Endothelial cell of umbilical vein (primary cell): ENCODE measurements at regions not wholly inside any gene's neighbourhood (a gene's known extent, or its start where the extent isn't known, plus 50 kb on each side); places are given as distances from the start of the nearest gene placed in this dataset.

ENCODE experiments used
- BruUV-seq: library from RNA; stranded (reverse); fragments of 400-500 nt; replicated peaks from 2 replicates; lab custom pipeline; 2021; lab: Mats Ljungman, UMichigan
- CTCF ChIA-PET: fragments of 300-600, 350-600 bp; sonication (Branson Sonifier 250); formaldehyde crosslinking; loops from one replicate; lab custom pipeline; 2021; ENCODE audit warnings: antibody characterized with exemption, inconsistent platforms; lab: Charles Lee
- POLR2A ChIA-PET: fragments of 300-600, 350-600 bp; sonication (Branson Sonifier 250); formaldehyde crosslinking; loops from one replicate; lab custom pipeline; 2021; ENCODE audit warnings: antibody characterized with exemption, inconsistent platforms; lab: Charles Lee
- DNase-seq: peaks from one replicate; pipeline ENCODE4 v3.0.0-alpha.2; 2011; ENCODE audit warnings: low read depth, low spot score
- FAIRE-seq: peaks from 2 replicates; lab custom pipeline; 2011; peaks lifted over from hg19 to GRCh38; lab: Jason Lieb, UNC
- H2AFZ ChIP-seq: 2 replicates; pipeline ENCODE4 v1.6.0; 2012; ENCODE audit warnings: low read depth, low read length, control low read depth, inconsistent platforms
- H3K27ac ChIP-seq: 2 replicates; pipeline ENCODE4 v1.5.1; 2011; ENCODE audit warnings: low read depth, mild to moderate bottlenecking, control low read depth, low read length, moderate library complexity; ENCODE audit not compliant: insufficient read depth
- H3K27me3 ChIP-seq, 2 experiments: 2 replicates each; pipeline versions ENCODE4 v1.6.0 to v1.6.1; 2011; ENCODE audit warnings: low read length in 2 of 2, mixed read lengths in 1 of 2; ENCODE audit not compliant: control insufficient read depth in 2 of 2, insufficient read depth in 2 of 2
- H3K36me3 ChIP-seq, 2 experiments: 2 replicates in 1 of 2; 3 replicates in 1 of 2; pipeline ENCODE4 v1.5.1; 2011; ENCODE audit warnings: low read length in 2 of 2, mild to moderate bottlenecking in 1 of 2, moderate library complexity in 1 of 2; ENCODE audit not compliant: control insufficient read depth in 2 of 2, insufficient read depth in 2 of 2; ENCODE audit errors: extremely low read depth in 1 of 2
- H3K4me1 ChIP-seq: 3 replicates; pipeline ENCODE4 v1.5.1; 2011; ENCODE audit warnings: mild to moderate bottlenecking, low read length; ENCODE audit not compliant: control insufficient read depth, insufficient read depth; ENCODE audit errors: extremely low read depth
- H3K4me2 ChIP-seq: 2 replicates; pipeline ENCODE4 v1.6.1; 2011; ENCODE audit warnings: low read length, control low read depth, mixed read lengths; ENCODE audit not compliant: insufficient read depth
- H3K4me3 ChIP-seq, 3 experiments: fragments of 200-600 bp in 1 of 3; sonication (generic), shearing (Covaris generic) in 1 of 3; replicated peaks in 1 of 3; 2 replicates each; pipeline ENCODE4 v1.5.1; 2011 to 2016; ENCODE audit warnings: control low read depth in 3 of 3, low read length in 3 of 3, mild to moderate bottlenecking in 2 of 3, inconsistent platforms in 1 of 3, low read depth in 1 of 3, moderate library complexity in 1 of 3; ENCODE audit not compliant: insufficient read depth in 1 of 3
- H3K79me2 ChIP-seq: 2 replicates; pipeline ENCODE4 v1.6.0; 2012; ENCODE audit warnings: low read length, inconsistent platforms; ENCODE audit not compliant: control insufficient read depth, insufficient read depth
- H3K9ac ChIP-seq: replicated peaks from 2 replicates; pipeline ENCODE3; 2011; ENCODE audit warnings: low read length, control low read depth; ENCODE audit not compliant: insufficient read depth; ENCODE audit errors: extremely low read depth
- H3K9me1 ChIP-seq: replicated peaks from 3 replicates; pipeline ENCODE4 v1.6.0; 2011; ENCODE audit warnings: mild to moderate bottlenecking, low read length; ENCODE audit not compliant: control insufficient read depth, insufficient read depth; ENCODE audit errors: extremely low read depth
- H3K9me3 ChIP-seq: replicated peaks from 2 replicates; pipeline ENCODE4 v1.5.1; 2012; ENCODE audit warnings: low read length, inconsistent platforms; ENCODE audit not compliant: control insufficient read depth, insufficient read depth
- H4K20me1 ChIP-seq: replicated peaks from 2 replicates; pipeline ENCODE3; 2011; ENCODE audit warnings: mild to moderate bottlenecking, low read length; ENCODE audit not compliant: control insufficient read depth, insufficient read depth; ENCODE audit errors: extremely low read depth
- EZH2 ChIP-seq: IDR thresholded peaks from 2 replicates; pipeline ENCODE4 v1.6.1; 2012; ENCODE audit warnings: borderline replicate concordance, low read depth, mild to moderate bottlenecking, moderate library complexity, low read length, inconsistent platforms; ENCODE audit not compliant: severe bottlenecking
- FOS ChIP-seq: IDR thresholded peaks from 2 replicates; pipeline ENCODE4 v1.6.1; 2011; ENCODE audit warnings: mild to moderate bottlenecking, low read length, moderate library complexity, borderline replicate concordance; ENCODE audit not compliant: insufficient read depth
- GATA2 ChIP-seq: IDR thresholded peaks from 2 replicates; pipeline ENCODE4 v1.7.0; 2011; ENCODE audit warnings: low read depth, mild to moderate bottlenecking, moderate library complexity, mixed read lengths, low read length; ENCODE audit not compliant: insufficient read length, insufficient read depth
- JUN ChIP-seq: IDR thresholded peaks from 2 replicates; pipeline ENCODE4 v1.6.1; 2011; ENCODE audit warnings: borderline replicate concordance, low read depth; ENCODE audit not compliant: insufficient read length, insufficient read depth
- MAX ChIP-seq: IDR thresholded peaks from 2 replicates; pipeline ENCODE4 v1.6.1; 2011; ENCODE audit not compliant: insufficient read depth, insufficient read length
- POLR2A ChIP-seq: IDR thresholded peaks from 2 replicates; pipeline ENCODE4 v1.6.1; 2012; ENCODE audit warnings: low read depth, mild to moderate bottlenecking, control low read depth, low read length
- POLR2AphosphoS5 ChIP-seq: IDR thresholded peaks from 2 replicates; pipeline ENCODE4 v1.6.1; 2012; ENCODE audit warnings: low read depth, mild to moderate bottlenecking, control low read depth, low read length, moderate library complexity; ENCODE audit not compliant: insufficient read depth
- dilution Hi-C: fragments of 300-500 bp; cut with MboI; formaldehyde crosslinking; loops from one replicate; pipeline ENCODE4 v1.15.0; 2019; ENCODE audit warnings: low sequenced_read_pairs; ENCODE audit not compliant: extremely low pct_ligation_motif_present
- intact Hi-C: fragments of 100-400 bp; cut with micrococcal nuclease; formaldehyde crosslinking; loops from one replicate; pipeline ENCODE4 v1.10.0; 2022
- TF ChIP-seq, protein P1 (sequence below), 2 donors: IDR thresholded peaks; 1 replicate in 1 of 2; 2 replicates in 1 of 2; pipeline ENCODE4 v1.5.1; 2011; ENCODE audit warnings: low read length in 2 of 2, mild to moderate bottlenecking in 2 of 2, moderate library complexity in 2 of 2, control low read depth in 1 of 2, inconsistent platforms in 1 of 2, low read depth in 1 of 2; ENCODE audit not compliant: insufficient read depth in 1 of 2; ENCODE audit errors: extremely low read depth in 1 of 2

- H3K27me3 ChIP-seq: no peaks in the 10 kb centered on the region
- no peaks in the 10 kb centered on the region for H3K9me1 ChIP-seq
- dilution Hi-C loops: no loop called here
- DNase-seq (no peak), FAIRE-seq (no peak)
- H3K36me3 ChIP-seq: no peaks in the 10 kb centered on the region
- no peak overlapping the region for H3K4me2 ChIP-seq
- H3K27ac ChIP-seq: no peak overlapping the region
- no peak overlapping the region for H2AFZ ChIP-seq
- no peaks in the 10 kb centered on the region for H3K79me2 ChIP-seq
- H4K20me1 ChIP-seq: no peaks in the 10 kb centered on the region
- TF ChIP-seq GATA2 (no peak), FOS (no peak)
- H3K4me3 ChIP-seq: no peak overlapping the region
- intact Hi-C loops: no loop called here
- H3K9ac ChIP-seq: no peak overlapping the region
- no peaks in the 10 kb centered on the region for H3K9me3 ChIP-seq
- POLR2A ChIA-PET: no interaction called here
- H3K4me1 ChIP-seq: peaks cover 13% of the 10 kb centered on the region
- BruUV-seq: no TSS peak
- CTCF ChIA-PET: no interaction called here
Observed at GRCh38 chr2:163338270-163338669, 397.5 kb downstream of the FIGN start.

- no peaks in the 10 kb centered on the region for H3K4me1 ChIP-seq
- dilution Hi-C loops: no loop called here
- no TSS peak for BruUV-seq
- H2AFZ ChIP-seq: no peak overlapping the region
- DNase-seq (no peak), FAIRE-seq (no peak)
- no peaks in the 10 kb centered on the region for H3K27me3 ChIP-seq
- no peaks in the 10 kb centered on the region for H3K9me3 ChIP-seq
- no peaks in the 10 kb centered on the region for H3K36me3 ChIP-seq
- H3K79me2 ChIP-seq: no peaks in the 10 kb centered on the region
- ChIA-PET POLR2A (no interaction called here), CTCF (interaction anchor here (0.6 to 1.0 kb wide), 3 partner anchors 10 to 737 kb away, joined by 3 to 4 read pairs (median 3); no protein-coding TSS in a partner anchor)
- TF ChIP-seq POLR2AphosphoS5 (no peak), JUN (no peak), EZH2 (no peak), POLR2A (no peak), FOS (no peak), MAX (no peak)
- TF ChIP-seq, protein P1, sequence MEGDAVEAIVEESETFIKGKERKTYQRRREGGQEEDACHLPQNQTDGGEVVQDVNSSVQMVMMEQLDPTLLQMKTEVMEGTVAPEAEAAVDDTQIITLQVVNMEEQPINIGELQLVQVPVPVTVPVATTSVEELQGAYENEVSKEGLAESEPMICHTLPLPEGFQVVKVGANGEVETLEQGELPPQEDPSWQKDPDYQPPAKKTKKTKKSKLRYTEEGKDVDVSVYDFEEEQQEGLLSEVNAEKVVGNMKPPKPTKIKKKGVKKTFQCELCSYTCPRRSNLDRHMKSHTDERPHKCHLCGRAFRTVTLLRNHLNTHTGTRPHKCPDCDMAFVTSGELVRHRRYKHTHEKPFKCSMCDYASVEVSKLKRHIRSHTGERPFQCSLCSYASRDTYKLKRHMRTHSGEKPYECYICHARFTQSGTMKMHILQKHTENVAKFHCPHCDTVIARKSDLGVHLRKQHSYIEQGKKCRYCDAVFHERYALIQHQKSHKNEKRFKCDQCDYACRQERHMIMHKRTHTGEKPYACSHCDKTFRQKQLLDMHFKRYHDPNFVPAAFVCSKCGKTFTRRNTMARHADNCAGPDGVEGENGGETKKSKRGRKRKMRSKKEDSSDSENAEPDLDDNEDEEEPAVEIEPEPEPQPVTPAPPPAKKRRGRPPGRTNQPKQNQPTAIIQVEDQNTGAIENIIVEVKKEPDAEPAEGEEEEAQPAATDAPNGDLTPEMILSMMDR (IDR thresholded peaks at IDR 0.05; ENCODE audit: extremely low read depth in 1 of 2, insufficient read depth in 1 of 2, low read depth in 1 of 2, low read length in 2 of 2): no peak
- H3K9me1 ChIP-seq: no peaks in the 10 kb centered on the region
- intact Hi-C loops: no loop called here
- no peak overlapping the region for H3K4me3 ChIP-seq
- H3K27ac ChIP-seq: no peak overlapping the region
- no peak overlapping the region for H3K9ac ChIP-seq
- no peaks in the 10 kb centered on the region for H4K20me1 ChIP-seq
- no peak overlapping the region for H3K4me2 ChIP-seq
Observed at GRCh38 chr2:163324677-163325076, 411.1 kb downstream of the FIGN start.
